Gastrocnemius medialis (tissue), 4 donors: ENCODE measurements at regions not wholly inside any gene's neighbourhood (a gene's known extent, or its start where the extent isn't known, plus 50 kb on each side); places are given as distances from the start of the nearest gene placed in this dataset.

Experiments used
- ATAC-seq, 2 donors: fragments of 150-250 bp; one replicate each; pipeline ENCODE4 v1.9.1; 2016
- DNase-seq, 2 donors: peaks; one replicate each; pipeline ENCODE4 v3.0.0-alpha.2; 2019
- H3K27ac ChIP-seq, 4 donors: fragments of 200-600 bp; sonication (generic); 1 replicate in 1 of 4; 2 replicates in 3 of 4; pipeline ENCODE4 v1.5.1; 2016 to 2018; ENCODE audit warnings: mild to moderate bottlenecking in 2 of 4, moderate library complexity in 1 of 4
- H3K27me3 ChIP-seq, 3 donors: fragments of 200-600 bp; sonication (generic) in 2 of 3; 1 replicate in 1 of 3; 2 replicates in 2 of 3; pipeline versions ENCODE4 v1.5.1 to v1.6.0; 2016 to 2019; ENCODE audit warnings: mild to moderate bottlenecking in 1 of 3, moderate library complexity in 1 of 3
- H3K36me3 ChIP-seq, 2 donors: fragments of 200-600 bp; sonication (generic) in 1 of 2; one replicate each; pipeline ENCODE4 v1.5.1; 2017 to 2018
- H3K4me1 ChIP-seq, 2 donors: fragments of 200-600 bp; sonication (generic) in 1 of 2; one replicate each; pipeline ENCODE4 v1.5.1; 2016 to 2017; ENCODE audit warnings: mild to moderate bottlenecking in 2 of 2
- H3K4me3 ChIP-seq, 4 donors: fragments of 200-600 bp; sonication (generic) in 3 of 4; 1 replicate in 1 of 4; 2 replicates in 3 of 4; pipeline ENCODE4 v1.5.1; 2016 to 2019; ENCODE audit warnings: mild to moderate bottlenecking in 2 of 4
- H3K9me3 ChIP-seq, 3 donors: fragments of 200-600 bp; sonication (generic) in 2 of 3; 1 replicate in 1 of 3; 2 replicates in 2 of 3; pipeline ENCODE4 v1.5.1; 2016 to 2019
- CTCF ChIP-seq, 5 experiments: fragments of 450-650 bp in 3 of 5; fragments of 200-600 bp in 2 of 5; sonication (generic) in 2 of 5; IDR thresholded peaks in 4 of 5; conservative IDR thresholded peaks in 1 of 5; 1 replicate in 4 of 5; 2 replicates in 1 of 5; pipeline ENCODE4 v1.5.1; 2016 to 2019; ENCODE audit warnings: antibody characterized with exemption in 5 of 5, mild to moderate bottlenecking in 3 of 5, moderate library complexity in 3 of 5
- POLR2A ChIP-seq, 2 donors: fragments of 450-650 bp; IDR thresholded peaks; one replicate each; pipeline ENCODE4 v1.6.1; 2017; ENCODE audit warnings: antibody characterized with exemption in 2 of 2, mild to moderate bottlenecking in 2 of 2, moderate library complexity in 2 of 2
- in situ Hi-C, 4 donors: fragments of 200-750 bp; cut with MboI; loops; one replicate each; pipeline versions ENCODE4 v1.15.0 to v1.8.0; 2017; ENCODE audit warnings: low sequenced_read_pairs in 4 of 4
- intact Hi-C: fragments of 100-400 bp; cut with DNase I; formaldehyde crosslinking; loops from one replicate; pipeline ENCODE4 v1.15.1; 2023; ENCODE audit warnings: low total_unique reads

- DNase-seq (no peak), ATAC-seq (no peak)
- no peaks in the 10 kb centered on the region for H3K9me3 ChIP-seq
- in situ Hi-C loops (no loop called here), intact Hi-C loops (no loop called here)
- H3K27ac ChIP-seq = no peak overlapping the region
- H3K4me3 ChIP-seq = no peak overlapping the region
- no peaks in the 10 kb centered on the region for H3K4me1 ChIP-seq
- H3K36me3 ChIP-seq = no peaks in the 10 kb centered on the region
- TF ChIP-seq CTCF (IDR thresholded peaks at IDR 0.05 in 4 of 5, conservative IDR thresholded peaks at IDR 0.05 in 1 of 5) (no peak), POLR2A (IDR thresholded peaks at IDR 0.05) (no peak)
- no peaks in the 10 kb centered on the region for H3K27me3 ChIP-seq
Measured at GRCh38 chr12:83665634-83666218, 979.0 kb downstream of the TMTC2 start.

GRCh38 chr12:83664650-83665049 is 977.9 kb downstream of the TMTC2 start:
- ATAC-seq (no peak), DNase-seq (no peak)
- in situ Hi-C loops = no loop called here

GRCh38 chr12:83660727-83661358 is 974.1 kb downstream of the TMTC2 start:
- TF ChIP-seq CTCF (IDR thresholded peaks at IDR 0.05 in 4 of 5, conservative IDR thresholded peaks at IDR 0.05 in 1 of 5) (no peak), POLR2A (IDR thresholded peaks at IDR 0.05) (no peak)
- DNase-seq (no peak), ATAC-seq (no peak)
- Histone ChIP-seq H3K4me1 (no peaks in the 10 kb centered on the region), H3K36me3 (no peaks in the 10 kb centered on the region), H3K9me3 (no peaks in the 10 kb centered on the region), H3K4me3 (no peak overlapping the region), H3K27me3 (no peaks in the 10 kb centered on the region), H3K27ac (no peak overlapping the region)
- intact Hi-C loops = no loop called here
- in situ Hi-C loops = no loop called here

More at GRCh38 chr12:83664650-83665049, 977.9 kb downstream of the TMTC2 start:
- H3K9me3 ChIP-seq = no peaks in the 10 kb centered on the region
- H3K27me3 ChIP-seq = no peaks in the 10 kb centered on the region
- H3K4me3 ChIP-seq = no peak overlapping the region
- H3K27ac ChIP-seq = no peak overlapping the region
- no peaks in the 10 kb centered on the region for H3K4me1 ChIP-seq
- TF ChIP-seq POLR2A (IDR thresholded peaks at IDR 0.05) (no peak), CTCF (IDR thresholded peaks at IDR 0.05 in 4 of 5, conservative IDR thresholded peaks at IDR 0.05 in 1 of 5) (no peak)
- no peaks in the 10 kb centered on the region for H3K36me3 ChIP-seq
- intact Hi-C loops = no loop called here

- no peaks in the 10 kb centered on the region for H3K9me3 ChIP-seq
- no peaks in the 10 kb centered on the region for H3K36me3 ChIP-seq
- H3K27me3 ChIP-seq = no peaks in the 10 kb centered on the region
- no peak overlapping the region for H3K4me3 ChIP-seq
- in situ Hi-C loops = no loop called here
- TF ChIP-seq CTCF (IDR thresholded peaks at IDR 0.05 in 4 of 5, conservative IDR thresholded peaks at IDR 0.05 in 1 of 5) (no peak), POLR2A (IDR thresholded peaks at IDR 0.05) (no peak)
- H3K4me1 ChIP-seq = no peaks in the 10 kb centered on the region
- ATAC-seq = no peak
- intact Hi-C loops = no loop called here
- DNase-seq = no peak
- no peak overlapping the region for H3K27ac ChIP-seq
Measured at GRCh38 chr12:83659321-83659720, 972.6 kb downstream of the TMTC2 start.
